Activated CD8-positive, alpha-beta memory T cell treated with anti-CD3 and anti-CD28 coated beads for 36 hours (primary cell): ENCODE measurements at regions not wholly inside any gene's neighbourhood (a gene's known extent, or its start where the extent isn't known, plus 50 kb on each side); places are given as distances from the start of the nearest gene placed in this dataset.

Experiments
- CTCF ChIA-PET: fragments of 350-600 bp; sonication (Branson Sonifier 250); formaldehyde crosslinking; loops from one replicate; lab custom pipeline; 2021; ENCODE audit warnings: antibody characterized with exemption; lab: Charles Lee
- POLR2A ChIA-PET: fragments of 350-600 bp; sonication (Branson Sonifier 250); formaldehyde crosslinking; loops from one replicate; lab custom pipeline; 2021; ENCODE audit warnings: antibody characterized with exemption; lab: Charles Lee

DNA sequence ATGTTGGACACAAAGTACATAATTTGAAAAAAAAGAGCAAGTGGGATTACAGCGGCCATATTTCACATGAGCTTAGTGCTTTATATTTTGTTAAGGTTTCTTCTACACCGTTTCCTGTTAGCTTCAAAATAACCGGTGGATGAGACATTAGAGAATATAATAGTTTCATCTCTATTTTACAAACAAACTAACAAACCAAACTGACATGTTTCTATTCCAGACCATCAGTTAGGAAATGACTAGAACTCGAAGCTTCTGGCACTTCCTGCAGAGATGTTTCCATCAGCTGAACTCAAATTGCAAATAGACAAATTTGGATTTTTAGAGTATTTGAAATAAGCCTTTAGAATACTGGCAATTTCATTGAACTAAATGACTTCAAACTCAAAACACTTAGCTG, 86.5 kb downstream of the MTRR start:
- CTCF ChIA-PET = no interaction called here

DNA sequence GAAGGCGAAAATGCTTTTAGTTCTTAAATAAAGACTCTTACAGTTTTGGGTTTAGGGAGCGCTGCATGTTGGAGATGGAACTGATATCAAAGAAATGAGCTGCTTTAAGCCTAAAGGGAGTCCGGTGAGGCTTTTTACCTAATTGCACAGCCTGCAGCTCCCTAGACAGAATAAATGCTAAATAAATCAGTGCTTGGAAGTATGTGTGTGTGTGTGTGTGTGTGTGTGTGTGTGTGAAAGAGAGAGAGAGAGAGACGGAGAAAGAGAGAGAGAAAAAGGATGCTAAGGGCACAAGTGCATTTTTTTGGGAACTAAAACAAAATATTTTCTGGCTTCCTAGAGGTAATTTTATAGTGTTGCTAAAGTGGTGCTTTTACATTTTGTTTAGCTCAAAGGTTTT, 88.4 kb downstream of the MTRR start:
- ChIA-PET POLR2A (no interaction called here), CTCF (no interaction called here)

More for the DNA sequence above, 86.5 kb downstream of the MTRR start:
- POLR2A ChIA-PET = no interaction called here

GRCh38 chr5:7960142-7960541, 91.2 kb downstream of the MTRR start:
- ChIA-PET CTCF (no interaction called here), POLR2A (no interaction called here)

DNA sequence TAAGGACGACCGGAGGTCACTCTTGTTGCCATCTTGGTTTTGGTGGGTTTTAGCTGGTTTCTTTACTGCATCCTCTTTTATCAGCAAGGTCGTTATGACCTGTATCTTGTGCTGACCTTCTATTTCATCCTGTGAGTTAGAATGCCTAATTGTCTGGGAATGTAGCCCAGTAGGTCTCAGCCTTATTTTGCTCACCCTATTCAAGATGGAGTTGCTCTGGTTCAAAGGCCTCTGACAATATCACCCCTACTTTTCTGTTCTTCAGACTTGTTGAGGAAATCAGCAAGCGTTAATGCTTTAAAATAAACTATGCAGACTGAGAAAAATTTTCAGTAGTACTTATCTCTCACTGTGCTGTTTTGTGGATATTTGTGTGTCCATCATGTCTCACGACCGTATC, 92.6 kb downstream of the MTRR start:
- ChIA-PET CTCF (no interaction called here), POLR2A (no interaction called here)

- POLR2A ChIA-PET = interaction anchor here (0.6 kb wide), 1 partner anchor 749 kb away, joined by 3 read pairs; no protein-coding TSS in a partner anchor
- CTCF ChIA-PET = no interaction called here
These were observed 101.9 kb downstream of the MTRR start for GRCh38 chr5:7970816-7971215.

DNA sequence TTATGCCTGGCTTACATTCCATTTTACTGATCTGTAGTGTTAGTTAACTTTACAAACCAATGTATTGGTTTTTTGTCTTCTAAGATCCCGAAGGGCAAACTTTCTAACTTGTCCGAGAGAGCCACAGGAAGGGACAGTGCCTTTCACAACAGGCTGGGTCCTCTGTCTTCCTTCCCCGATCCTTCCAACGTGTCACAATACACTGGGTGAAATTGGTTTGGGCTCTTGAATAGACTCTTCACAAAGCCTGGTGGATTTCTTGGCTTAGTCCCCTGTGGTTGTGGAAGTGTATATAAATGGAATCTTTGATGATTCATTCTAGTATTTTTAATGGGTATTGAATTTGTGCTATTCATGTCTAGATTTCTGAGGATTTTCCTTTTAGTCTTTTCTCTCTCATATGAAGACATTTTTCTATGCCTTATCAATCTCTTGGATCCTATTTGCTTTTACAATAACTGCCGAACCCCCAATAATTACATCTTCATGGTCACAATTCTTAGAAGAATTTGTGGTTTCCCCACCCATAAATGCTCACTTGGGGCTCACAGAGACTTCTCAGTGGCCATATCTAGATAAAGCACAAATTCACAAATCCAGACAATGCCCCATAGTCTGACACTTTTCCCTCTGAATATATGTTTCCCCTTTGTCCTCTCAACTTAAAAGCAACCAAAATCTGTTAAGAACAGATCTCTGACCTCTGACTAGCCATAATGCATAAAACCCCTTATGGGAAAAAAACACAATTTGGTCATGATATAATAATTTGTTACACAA, 107.7 kb downstream of the MTRR start:
- ChIA-PET CTCF (no interaction called here), POLR2A (no interaction called here)

DNA sequence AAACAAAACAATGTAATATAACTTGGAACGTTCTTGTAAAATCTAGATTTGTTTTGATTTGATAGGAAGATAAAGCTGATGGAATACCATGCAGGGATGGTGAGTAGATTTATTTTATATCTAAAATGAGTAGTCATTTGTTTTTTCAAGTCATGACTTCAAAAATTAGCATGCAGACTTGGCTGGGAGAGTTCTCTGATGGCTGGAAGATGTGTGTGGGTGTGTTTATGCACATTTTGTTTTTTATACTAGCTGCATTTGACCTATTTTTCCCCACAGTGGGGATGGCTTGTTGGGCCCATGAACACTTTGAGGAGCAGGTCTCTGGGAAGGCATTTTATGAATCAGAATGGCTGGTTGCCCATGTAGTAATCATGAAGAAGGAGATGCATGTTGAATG, 109.2 kb downstream of the MTRR start:
- POLR2A ChIA-PET = no interaction called here
- CTCF ChIA-PET = no interaction called here

- CTCF ChIA-PET = no interaction called here
- POLR2A ChIA-PET = no interaction called here
These were observed 110.0 kb downstream of the MTRR start for GRCh38 chr5:7978991-7979390.

- POLR2A ChIA-PET = no interaction called here
- CTCF ChIA-PET = no interaction called here
These were observed 111.9 kb downstream of the MTRR start for GRCh38 chr5:7980881-7981280.

DNA sequence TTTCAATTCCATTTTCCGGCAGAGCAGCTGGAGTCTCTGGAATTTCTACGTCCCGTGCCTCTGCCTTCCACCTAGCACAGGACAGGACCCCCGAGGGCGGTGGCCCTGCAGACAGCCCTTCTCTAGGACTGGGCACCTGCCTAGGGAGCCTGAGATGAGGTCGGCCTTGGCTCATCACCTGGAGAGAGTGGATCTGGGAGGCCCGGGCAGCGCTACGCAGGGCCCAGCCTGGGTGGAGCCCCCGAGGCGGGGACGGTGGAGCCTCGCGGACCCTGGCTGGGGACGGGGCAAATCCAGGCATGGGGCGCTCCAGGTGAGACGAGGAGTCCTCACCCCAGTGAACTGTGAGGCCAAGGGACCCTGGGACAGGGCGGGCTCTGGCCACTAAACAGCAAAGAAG, 114.5 kb downstream of the MTRR start:
- CTCF ChIA-PET = no interaction called here
- POLR2A ChIA-PET = no interaction called here

- CTCF ChIA-PET = no interaction called here
- POLR2A ChIA-PET = no interaction called here
These were observed 122.3 kb downstream of the MTRR start for GRCh38 chr5:7991125-7991821.

GRCh38 chr5:7995688-7996294, 126.8 kb downstream of the MTRR start:
- ChIA-PET POLR2A (no interaction called here), CTCF (no interaction called here)

- POLR2A ChIA-PET = no interaction called here
These were observed 136.5 kb downstream of the MTRR start for GRCh38 chr5:8005416-8005815.

GRCh38 chr5:8012131-8012977, 143.4 kb downstream of the MTRR start:
- ChIA-PET CTCF (no interaction called here), POLR2A (no interaction called here)

More at GRCh38 chr5:8005416-8005815, 136.5 kb downstream of the MTRR start:
- CTCF ChIA-PET = no interaction called here

GRCh38 chr5:8013948-8014710, 145.2 kb downstream of the MTRR start:
- ChIA-PET CTCF (no interaction called here), POLR2A (no interaction called here)

- CTCF ChIA-PET = no interaction called here
- POLR2A ChIA-PET = no interaction called here
These were observed 150.8 kb downstream of the MTRR start for GRCh38 chr5:8019719-8020218.

DNA sequence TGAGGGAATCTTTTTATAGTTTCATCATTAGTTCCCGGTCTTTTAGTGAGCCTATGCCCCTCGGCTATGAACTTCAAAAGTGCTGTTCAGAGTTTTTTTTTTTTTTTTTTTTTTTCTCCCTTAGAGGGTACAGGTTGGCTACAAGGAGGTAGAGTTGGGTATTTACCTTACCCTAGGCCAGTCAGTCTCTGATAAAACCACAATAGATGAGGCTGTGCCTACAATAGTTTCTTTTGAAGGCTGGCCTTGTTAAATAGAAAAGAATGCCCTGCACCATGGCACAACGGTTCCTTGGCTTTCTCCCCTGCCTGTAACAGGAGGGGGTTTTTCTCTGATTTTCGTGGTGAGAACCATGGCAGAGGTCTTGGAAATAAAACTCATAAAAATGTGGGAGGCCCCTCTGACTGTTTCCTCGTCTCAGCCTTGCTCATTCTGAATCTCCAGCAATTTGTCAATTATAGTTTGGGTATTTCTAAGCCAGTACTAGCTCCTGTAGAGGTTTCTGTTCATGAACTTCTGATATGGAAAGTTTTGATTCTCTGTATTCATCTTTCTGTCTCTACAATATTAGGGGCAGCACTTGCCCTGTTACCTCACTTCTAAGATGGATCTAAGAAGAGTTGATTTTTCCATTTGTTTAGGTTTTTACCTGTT, 152.0 kb downstream of the MTRR start:
- POLR2A ChIA-PET = no interaction called here
- CTCF ChIA-PET = no interaction called here

- POLR2A ChIA-PET = no interaction called here
- CTCF ChIA-PET = no interaction called here
These were observed 159.3 kb downstream of the MTRR start for GRCh38 chr5:8028243-8028642.
